ENCODE measurements at regions not wholly inside any gene's neighbourhood (a gene's known extent, or its start where the extent isn't known, plus 50 kb on each side); places are given as distances from the start of the nearest gene placed in this dataset.

GRCh38 chr15:36478561-36478960 is 100.9 kb upstream of the CDIN1 start (continued):
- TF ChIP-seq MLLT1 (IDR thresholded peaks at IDR 0.05) (no peak), KLF5 (IDR thresholded peaks at IDR 0.05; ENCODE audit: partially characterized antibody) (no peak), ZNF687 (IDR thresholded peaks at IDR 0.05) (no peak), TCF3 (IDR thresholded peaks at IDR 0.05; ENCODE audit: borderline replicate concordance, insufficient read depth, low read depth, low read length) (no peak), RELB (IDR thresholded peaks at IDR 0.05; ENCODE audit: low read depth) (no peak), NR2F1 (conservative IDR thresholded peaks at IDR 0.05) (no peak), EED (IDR thresholded peaks at IDR 0.05; ENCODE audit: low read depth) (no peak)
- TF ChIP-seq, protein P1, sequence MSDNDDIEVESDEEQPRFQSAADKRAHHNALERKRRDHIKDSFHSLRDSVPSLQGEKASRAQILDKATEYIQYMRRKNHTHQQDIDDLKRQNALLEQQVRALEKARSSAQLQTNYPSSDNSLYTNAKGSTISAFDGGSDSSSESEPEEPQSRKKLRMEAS (IDR thresholded peaks at IDR 0.05; ENCODE audit: low read depth, low read length) = no peak

Data from GM12878 (cell line).